ENCODE measurements at regions not wholly inside any gene's neighbourhood (a gene's known extent, or its start where the extent isn't known, plus 50 kb on each side); places are given as distances from the start of the nearest gene placed in this dataset.
"Not testable (repeated sequence)": the region's sequence is repeated elsewhere in the genome, so short reads cannot be mapped to it uniquely, and the experiment has no call there.

DNA sequence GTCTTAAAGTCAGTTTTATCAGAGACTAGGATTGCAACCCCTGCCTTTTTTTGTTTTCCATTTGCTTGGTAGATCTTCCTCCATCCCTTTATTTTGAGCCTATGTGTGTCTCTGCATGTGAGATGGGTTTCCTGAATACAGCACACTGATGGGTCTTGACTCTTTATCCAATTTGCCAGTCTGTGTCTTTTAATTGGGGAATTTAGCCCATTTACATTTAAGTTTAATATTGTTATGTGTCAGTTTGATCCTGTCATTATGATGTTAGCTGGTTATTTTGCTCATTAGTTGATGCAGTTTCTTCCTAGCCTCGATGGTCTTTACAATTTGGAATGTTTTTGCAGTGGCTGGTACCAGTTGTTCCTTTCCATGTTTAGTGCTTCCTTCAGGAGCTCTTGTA, 93.3 kb upstream of the GALNT18 start:
- not testable (repeated sequence) for DNase-seq

DNA sequence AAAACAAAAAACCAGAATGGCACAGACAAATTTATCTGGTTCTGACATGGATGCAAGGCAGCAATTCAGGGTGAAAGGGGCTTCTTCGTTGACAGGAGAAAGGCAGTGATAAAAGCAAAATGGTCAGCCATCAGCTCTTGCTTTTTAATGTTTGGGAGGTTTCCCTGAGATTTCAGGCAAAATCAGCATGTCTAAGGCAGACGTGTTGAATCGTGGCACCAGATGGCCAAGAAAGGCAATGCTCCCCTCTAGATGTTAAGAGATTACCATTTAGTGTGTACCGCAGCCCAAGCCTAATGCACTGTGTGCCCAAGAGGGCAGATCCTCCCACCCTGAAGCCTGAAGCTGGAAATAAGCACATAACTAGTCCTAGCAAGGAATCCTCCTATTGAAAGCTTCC, 88.8 kb upstream of the GALNT18 start:
- no peak for DNase-seq

DNA sequence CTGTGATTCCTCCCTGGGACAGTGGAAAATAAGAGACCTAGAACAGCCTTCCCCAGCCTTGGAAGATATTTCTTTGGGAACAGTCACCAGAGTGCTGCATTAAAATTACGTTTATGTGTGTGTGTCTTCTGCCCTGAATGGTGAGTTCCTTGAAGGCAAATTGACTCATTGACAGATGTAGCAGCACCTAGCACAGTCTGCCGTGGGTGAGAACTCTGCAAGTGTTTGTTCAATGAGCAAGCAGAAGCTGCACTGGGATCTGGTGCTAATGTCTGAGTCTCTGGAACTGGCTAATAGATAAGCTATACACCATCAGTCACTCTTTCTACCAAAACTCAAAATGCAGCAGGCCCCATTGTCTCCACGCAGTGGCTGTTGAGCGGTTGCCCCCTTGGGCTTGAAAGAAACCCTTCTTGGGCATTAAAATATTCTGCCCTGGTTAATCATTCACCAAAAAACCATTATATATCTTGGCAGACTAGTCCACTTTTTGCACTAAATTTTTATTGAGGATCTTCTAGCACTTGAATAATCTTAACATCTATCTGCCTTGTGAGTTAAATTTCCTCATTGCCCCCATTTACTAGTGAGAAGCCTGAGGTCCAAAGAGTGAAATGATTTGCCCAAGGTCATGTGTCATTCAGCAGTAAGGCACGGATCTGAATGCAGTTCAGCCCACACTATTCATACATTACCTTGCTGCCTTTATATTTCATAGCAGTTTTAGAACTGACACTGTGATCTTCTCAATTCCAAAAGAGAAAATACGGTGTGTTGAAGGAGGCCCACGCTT, 87.8 kb upstream of the GALNT18 start:
- DNase-seq: no peak

DNA sequence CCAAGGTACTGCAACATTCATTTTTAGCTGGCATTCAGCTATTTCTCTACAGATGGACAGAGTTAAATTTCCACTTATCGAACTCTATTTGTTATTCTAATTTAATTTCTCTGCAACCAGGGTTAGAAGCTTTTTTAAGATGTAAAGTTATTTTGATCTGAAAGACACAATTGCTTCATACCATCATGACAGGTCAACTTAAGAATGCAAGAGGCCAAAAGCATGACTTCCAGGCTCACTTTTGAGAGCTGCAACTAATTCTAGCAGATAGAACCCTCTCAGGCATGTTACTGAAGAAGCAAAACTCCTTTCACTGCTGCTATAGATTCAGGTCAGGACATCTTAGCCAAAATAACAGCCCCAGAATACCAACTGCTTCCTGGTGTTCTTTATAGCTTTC, 86.5 kb upstream of the GALNT18 start:
- DNase-seq: no peak

DNA sequence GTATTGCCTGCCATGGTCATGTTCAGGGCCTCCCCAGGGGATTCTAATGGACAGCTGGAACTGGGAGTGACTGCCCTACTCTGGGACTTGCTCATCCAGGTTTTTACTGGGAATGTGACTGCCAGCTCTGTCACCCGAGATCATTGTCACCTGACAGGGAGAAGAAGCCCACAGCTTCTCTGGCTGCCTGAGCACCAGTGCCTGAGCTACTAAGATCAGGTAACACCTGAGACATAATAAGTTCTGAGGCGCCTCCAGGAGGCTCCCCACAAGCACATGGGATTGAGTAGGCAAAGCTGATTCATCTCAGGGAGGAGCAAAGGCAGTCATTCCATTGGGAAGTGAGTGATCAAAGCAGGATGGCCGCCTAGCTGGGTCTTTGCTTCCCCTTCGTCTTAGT, 84.2 kb upstream of the GALNT18 start:
- no peak for DNase-seq

DNA sequence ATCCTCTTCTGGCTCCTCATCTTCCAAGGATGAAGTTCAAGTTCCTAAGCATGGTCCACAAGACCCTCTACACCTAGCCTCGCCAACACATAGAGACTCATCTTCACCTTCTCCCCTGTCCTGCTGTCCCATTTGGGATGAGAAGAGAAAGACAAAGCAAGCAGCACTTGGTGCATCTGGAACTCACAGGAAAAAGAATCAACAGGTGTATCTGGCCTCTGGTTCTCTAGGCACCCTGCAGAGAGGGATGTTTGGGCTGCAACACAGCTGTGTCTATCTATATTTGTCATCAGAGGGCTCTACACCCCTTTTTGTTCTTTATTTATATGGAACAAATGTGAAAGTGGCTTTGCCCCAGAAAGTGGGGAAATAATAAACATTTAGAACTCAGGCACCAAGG, 82.1 kb upstream of the GALNT18 start:
- no peak for DNase-seq

DNA sequence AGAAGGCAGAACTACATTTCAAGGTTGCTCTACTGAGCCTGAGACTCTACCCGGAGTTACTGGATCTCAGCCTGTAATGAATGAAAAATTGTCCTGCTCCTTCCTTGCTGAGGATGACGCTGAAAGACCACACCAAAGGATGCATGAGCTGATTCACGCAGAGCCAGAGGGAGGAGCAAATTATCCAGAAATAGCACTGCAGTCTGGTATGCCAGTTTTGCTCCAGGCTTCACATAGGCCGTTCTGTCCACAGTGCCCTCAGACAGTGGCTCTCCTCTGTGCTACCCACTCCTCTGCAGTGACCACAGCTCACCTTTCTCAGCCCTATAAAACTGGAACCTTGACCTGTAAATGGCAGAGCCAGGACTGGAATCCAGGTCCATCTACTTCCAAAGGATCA, 79.3 kb upstream of the GALNT18 start:
- DNase-seq: no peak

DNA sequence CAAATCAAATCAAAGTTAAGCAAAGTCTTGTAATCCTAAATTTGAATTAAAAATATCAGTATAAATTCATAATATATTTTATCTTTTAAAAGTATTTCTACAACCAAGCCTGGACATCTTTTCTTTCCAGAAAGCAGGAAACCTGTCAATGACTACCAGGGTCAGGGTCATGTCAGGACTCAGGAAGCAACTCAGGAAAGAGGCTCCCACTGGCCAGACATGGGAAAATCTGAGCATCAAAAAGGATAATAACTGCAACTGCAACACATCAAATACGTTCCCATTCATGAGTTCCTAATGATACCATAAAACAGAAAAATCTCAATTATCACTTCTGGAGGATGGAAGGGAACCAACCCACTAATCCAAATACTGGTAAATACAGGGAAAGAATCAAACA, 76.0 kb upstream of the GALNT18 start:
- no peak for DNase-seq

DNA sequence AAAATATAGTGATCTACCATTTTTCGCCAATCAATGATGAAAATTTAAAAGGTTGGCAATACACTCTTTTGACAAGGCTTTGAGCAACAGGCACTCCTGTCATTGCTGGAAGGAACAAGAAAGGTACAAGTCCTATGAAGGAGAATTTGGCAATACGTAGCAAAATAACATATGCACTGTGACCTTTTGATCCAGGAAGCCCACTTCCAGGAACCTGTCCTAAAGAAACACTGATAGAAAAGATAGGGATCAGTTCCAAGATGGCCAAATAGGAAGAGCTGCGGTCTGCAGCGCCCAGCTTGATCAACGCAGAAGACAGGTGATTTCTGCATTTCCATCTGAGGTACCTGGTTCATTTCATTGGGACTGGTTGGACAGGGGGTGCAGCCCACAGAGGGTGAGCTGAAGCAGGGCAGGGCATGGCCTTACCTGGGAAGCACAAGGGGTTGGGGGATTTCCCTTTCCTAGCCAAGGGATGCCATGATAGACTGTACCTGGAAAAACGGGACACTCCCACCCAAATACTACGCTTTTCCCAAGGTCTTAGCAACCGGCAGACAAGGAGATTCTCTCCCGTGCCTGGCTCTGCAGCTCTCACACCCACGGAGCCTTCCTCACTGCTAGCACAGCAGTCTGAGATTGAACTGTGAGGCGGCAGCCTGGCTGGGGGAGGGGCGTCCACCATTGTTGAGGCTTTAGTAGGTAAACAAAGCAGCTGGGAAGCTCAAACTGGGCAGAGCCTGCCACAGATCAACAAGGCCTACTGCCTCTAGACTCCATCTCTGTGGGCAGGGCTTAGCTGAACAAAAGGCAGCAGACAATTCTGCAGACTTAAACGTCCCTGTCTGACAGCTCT, 69.7 kb upstream of the GALNT18 start:
- DNase-seq: no peak

DNA sequence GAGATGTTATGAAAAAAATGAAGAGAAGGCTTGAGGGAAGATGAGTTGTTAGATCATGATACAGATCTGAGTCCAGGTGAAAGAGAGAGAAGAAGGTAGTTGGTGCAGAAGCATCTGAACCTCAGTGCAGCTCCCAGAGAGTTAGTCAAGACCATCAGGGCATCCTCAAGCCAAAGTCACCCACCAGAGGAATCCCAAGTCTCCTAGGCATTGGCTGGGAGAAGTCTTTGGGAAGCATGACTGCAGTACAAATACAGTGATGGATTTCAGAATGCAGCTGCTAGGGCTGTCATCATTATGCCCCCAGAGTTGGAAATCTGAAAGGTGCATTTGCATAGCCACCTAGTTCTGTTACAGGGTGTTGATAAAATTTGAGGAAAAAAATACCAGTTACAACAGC, 59.7 kb upstream of the GALNT18 start:
- DNase-seq: no peak

DNA sequence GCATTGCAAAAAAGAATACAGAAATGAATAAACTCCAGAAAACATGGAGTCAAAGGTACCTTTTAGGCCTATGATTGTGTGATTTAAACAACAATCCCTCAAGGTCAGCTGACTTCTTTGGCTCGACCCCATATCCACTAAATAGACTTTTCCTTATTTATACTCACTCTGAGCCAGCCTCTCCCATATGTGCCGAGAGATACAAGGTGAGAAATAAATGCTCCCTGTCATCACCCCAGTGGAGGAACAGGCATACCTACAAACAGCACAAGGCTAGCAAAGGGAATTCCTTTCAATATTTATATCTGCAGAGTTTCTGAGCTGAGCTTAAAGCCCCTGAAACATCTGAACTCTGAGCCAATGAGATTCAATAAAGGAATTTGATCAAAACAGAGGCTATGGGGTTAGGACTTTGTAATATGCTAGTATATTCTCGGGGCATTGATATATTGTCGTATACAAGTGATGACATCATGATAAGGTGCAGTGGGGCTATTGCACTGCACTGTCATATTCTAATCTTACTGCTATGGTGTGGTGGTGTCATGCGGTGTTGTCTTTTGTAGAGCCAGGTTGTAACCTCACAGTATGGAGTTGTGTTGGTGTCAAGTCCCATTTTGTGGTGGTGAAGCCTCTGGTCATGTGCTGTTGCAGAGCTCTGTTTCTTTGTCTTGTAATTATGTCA, 56.0 kb upstream of the GALNT18 start:
- DNase-seq: no peak

DNA sequence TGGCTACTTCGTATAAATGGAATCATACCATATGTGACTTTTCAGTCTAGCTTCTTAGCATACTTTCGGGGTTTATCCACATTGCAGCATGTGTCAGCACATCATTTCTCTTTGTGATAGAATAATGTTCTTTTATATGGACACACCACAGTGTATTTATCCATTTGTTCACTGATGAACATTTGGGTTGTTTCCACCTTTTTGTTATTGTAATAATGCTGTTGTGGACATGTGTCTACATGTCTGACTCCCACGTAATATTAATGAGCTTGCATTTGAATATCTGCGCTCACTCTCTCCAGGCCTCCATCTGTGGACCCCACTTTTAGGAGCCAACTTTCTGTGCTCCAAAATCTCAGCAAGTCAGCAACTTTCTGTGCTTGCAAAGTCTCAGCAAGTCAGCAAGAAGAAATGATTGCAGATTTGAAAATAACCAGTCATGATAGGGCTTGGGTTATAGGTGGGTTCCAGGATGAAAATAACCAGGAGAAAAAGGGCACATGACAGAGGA, 53.9 kb upstream of the GALNT18 start:
- no peak for DNase-seq

DNA sequence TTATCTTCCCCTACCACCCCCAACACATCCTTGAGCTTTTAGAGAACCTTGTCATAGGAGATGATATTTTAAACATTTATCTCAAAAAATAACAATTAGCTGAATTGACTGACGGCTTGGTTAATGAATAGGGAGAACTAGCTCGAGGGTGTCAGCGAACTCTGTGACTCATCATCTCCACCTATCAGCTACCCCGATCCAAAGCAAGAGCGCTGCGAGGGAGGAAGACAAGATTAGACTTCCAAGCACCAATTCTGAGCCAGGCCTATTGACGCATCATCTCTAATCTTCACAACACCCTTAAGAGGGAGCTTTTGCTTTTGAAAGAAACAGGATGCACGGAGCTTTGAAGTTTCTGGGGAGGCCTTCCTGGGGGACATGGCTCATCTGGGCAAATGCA, 51.0 kb upstream of the GALNT18 start:
- DNase-seq: no peak

DNA sequence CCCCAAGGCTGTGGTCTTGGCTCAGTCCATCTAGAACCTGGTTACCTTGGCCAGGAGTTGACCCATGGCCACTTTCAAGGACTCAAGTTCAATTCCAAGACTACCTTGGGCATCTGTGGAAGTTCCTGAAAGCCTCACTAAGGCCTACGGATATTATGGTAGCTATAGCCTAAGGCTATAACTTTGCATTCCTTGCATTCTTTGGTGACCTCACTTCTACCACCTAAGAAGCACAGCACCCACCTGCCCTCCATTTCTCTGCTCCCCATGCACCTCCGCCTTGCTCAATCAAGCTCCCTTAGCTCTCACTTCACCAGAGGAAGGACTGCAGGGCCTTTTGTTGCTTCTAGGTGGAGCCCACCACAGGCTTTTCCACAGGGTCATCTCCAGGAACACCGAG, 50.3 kb upstream of the GALNT18 start:
- no peak for DNase-seq

Measured in stimulated activated CD4-positive, alpha-beta T cell treated with anti-CD3 and anti-CD28 coated beads, Interleukin-4, amount 100 ng/mL, for 1 hour (primary cell).